G401 (cell line): ENCODE measurements at regions not wholly inside any gene's neighbourhood (a gene's known extent, or its start where the extent isn't known, plus 50 kb on each side); places are given as distances from the start of the nearest gene placed in this dataset.

ENCODE experiments used
- DNase-seq: peaks from one replicate; pipeline ENCODE4 v3.0.0-alpha.2; 2015; ENCODE audit warnings: low spot score
- in situ Hi-C: cut with HindIII; loops from 2 replicates; pipeline ENCODE4 v1.10.0; 2016; ENCODE audit warnings: low sequenced_read_pairs, mixed read lengths

- no peak for DNase-seq
These were observed 251.6 kb downstream of the ETS1 start for GRCh38 chr11:128335729-128336128.

GRCh38 chr11:128334311-128335044 is 252.9 kb downstream of the ETS1 start:
- DNase-seq: no peak
- in situ Hi-C loops: no loop called here

More at GRCh38 chr11:128335729-128336128, 251.6 kb downstream of the ETS1 start:
- in situ Hi-C loops: no loop called here

GRCh38 chr11:128331317-128331716 is 256.0 kb downstream of the ETS1 start:
- DNase-seq: no peak
- in situ Hi-C loops: no loop called here

- no peak for DNase-seq
- in situ Hi-C loops: no loop called here
These were observed 257.2 kb downstream of the ETS1 start for GRCh38 chr11:128330203-128330602.

- DNase-seq: no peak
- in situ Hi-C loops: no loop called here
These were observed 258.3 kb downstream of the ETS1 start for GRCh38 chr11:128328955-128329551.

GRCh38 chr11:128327274-128327673 is 260.1 kb downstream of the ETS1 start:
- in situ Hi-C loops: no loop called here
- DNase-seq: no peak

GRCh38 chr11:128326791-128327190 is 260.6 kb downstream of the ETS1 start:
- in situ Hi-C loops: no loop called here

GRCh38 chr11:128324531-128325141 is 262.7 kb downstream of the ETS1 start:
- DNase-seq: no peak
- in situ Hi-C loops: no loop called here

More at GRCh38 chr11:128326791-128327190, 260.6 kb downstream of the ETS1 start:
- DNase-seq: no peak

GRCh38 chr11:128324051-128324481 is 263.3 kb downstream of the ETS1 start:
- in situ Hi-C loops: no loop called here
- DNase-seq: no peak

GRCh38 chr11:128323381-128323780 is 264.0 kb downstream of the ETS1 start:
- in situ Hi-C loops: no loop called here
- DNase-seq: no peak

GRCh38 chr11:128318856-128319474 is 268.4 kb downstream of the ETS1 start:
- in situ Hi-C loops: no loop called here
- DNase-seq: no peak

- no peak for DNase-seq
- in situ Hi-C loops: no loop called here
These were observed 270.7 kb downstream of the ETS1 start for GRCh38 chr11:128316541-128317227.

GRCh38 chr11:128315933-128316332 is 271.4 kb downstream of the ETS1 start:
- in situ Hi-C loops: no loop called here
- DNase-seq: no peak

GRCh38 chr11:128313931-128314330 is 273.4 kb downstream of the ETS1 start:
- DNase-seq: no peak
- in situ Hi-C loops: no loop called here

- in situ Hi-C loops: no loop called here
- no peak for DNase-seq
These were observed 275.3 kb downstream of the ETS1 start for GRCh38 chr11:128311742-128312719.

- no peak for DNase-seq
- in situ Hi-C loops: no loop called here
These were observed 276.5 kb downstream of the ETS1 start for GRCh38 chr11:128310676-128311445.

- in situ Hi-C loops: no loop called here
These were observed 277.4 kb downstream of the ETS1 start for GRCh38 chr11:128310005-128310404.

GRCh38 chr11:128308794-128309193 is 278.6 kb downstream of the ETS1 start:
- no peak for DNase-seq
- in situ Hi-C loops: no loop called here

More at GRCh38 chr11:128310005-128310404, 277.4 kb downstream of the ETS1 start:
- no peak for DNase-seq
